HCT116 (cell line): ENCODE measurements at regions not wholly inside any gene's neighbourhood (a gene's known extent, or its start where the extent isn't known, plus 50 kb on each side); places are given as distances from the start of the nearest gene placed in this dataset.

Experiments
- POLR2A ChIP-seq: IDR thresholded peaks from 2 replicates; pipeline ENCODE4 v1.7.0; 2011; ENCODE audit warnings: borderline replicate concordance; ENCODE audit not compliant: insufficient read depth, insufficient read length; ENCODE audit errors: extremely low read depth
- SP1 ChIP-seq: IDR thresholded peaks from 2 replicates; pipeline ENCODE4 v1.6.1; 2012; ENCODE audit warnings: low read depth
- TF ChIP-seq, protein P1 (sequence below): IDR thresholded peaks from 2 replicates; pipeline ENCODE4 v1.6.1; 2012; ENCODE audit warnings: low read depth

DNA sequence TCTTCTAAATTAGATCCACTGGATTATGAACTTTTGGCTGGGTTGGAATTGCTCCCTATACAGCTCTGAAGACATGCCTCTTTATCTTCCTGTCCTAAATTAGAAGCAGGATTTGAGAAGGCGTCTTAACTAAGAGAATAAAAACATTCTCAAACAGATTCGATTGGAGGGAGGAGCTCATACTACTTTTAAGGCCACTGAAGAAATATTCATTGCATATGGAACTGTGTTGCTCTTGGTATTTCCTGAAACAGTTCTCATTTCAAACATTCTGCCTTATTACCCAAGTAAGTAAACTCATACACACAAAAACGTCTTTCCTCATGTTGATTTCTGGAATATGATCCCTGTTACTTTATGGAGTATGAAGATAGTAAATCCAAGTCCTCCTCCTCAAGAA, 519.7 kb upstream of the CDH4 start:
- TF ChIP-seq, protein P1, sequence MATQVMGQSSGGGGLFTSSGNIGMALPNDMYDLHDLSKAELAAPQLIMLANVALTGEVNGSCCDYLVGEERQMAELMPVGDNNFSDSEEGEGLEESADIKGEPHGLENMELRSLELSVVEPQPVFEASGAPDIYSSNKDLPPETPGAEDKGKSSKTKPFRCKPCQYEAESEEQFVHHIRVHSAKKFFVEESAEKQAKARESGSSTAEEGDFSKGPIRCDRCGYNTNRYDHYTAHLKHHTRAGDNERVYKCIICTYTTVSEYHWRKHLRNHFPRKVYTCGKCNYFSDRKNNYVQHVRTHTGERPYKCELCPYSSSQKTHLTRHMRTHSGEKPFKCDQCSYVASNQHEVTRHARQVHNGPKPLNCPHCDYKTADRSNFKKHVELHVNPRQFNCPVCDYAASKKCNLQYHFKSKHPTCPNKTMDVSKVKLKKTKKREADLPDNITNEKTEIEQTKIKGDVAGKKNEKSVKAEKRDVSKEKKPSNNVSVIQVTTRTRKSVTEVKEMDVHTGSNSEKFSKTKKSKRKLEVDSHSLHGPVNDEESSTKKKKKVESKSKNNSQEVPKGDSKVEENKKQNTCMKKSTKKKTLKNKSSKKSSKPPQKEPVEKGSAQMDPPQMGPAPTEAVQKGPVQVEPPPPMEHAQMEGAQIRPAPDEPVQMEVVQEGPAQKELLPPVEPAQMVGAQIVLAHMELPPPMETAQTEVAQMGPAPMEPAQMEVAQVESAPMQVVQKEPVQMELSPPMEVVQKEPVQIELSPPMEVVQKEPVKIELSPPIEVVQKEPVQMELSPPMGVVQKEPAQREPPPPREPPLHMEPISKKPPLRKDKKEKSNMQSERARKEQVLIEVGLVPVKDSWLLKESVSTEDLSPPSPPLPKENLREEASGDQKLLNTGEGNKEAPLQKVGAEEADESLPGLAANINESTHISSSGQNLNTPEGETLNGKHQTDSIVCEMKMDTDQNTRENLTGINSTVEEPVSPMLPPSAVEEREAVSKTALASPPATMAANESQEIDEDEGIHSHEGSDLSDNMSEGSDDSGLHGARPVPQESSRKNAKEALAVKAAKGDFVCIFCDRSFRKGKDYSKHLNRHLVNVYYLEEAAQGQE, result no peak
- TF ChIP-seq POLR2A, result no peak
- no peak for TF ChIP-seq SP1
